ENCODE measurements at regions not wholly inside any gene's neighbourhood (a gene's known extent, or its start where the extent isn't known, plus 50 kb on each side); places are given as distances from the start of the nearest gene placed in this dataset.

DNA sequence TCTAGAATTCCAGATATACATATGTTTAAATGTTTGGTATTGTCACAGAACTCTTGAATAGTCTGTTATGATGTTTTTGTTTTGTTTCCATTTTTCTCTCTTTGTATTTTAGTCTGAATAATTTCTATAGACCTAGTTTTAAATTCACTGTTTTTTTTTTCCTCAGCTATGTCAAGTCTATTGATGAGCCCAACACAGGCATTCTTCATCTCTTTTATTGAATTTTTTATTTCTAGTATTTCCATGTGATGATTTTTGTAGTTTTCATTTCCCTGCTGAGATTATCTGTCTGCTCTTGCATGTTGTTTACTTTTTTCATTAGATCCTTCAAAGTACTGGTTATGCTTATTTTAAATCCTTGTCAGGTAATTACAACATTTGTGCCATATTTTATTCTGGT is 254.7 kb downstream of the C1D start:
- TF ChIP-seq CTCF (IDR thresholded peaks at IDR 0.05), result no peak

GRCh38 chr2:67812682-67813081 is 250.1 kb downstream of the C1D start:
- TF ChIP-seq CTCF (IDR thresholded peaks at IDR 0.05), result no peak

DNA sequence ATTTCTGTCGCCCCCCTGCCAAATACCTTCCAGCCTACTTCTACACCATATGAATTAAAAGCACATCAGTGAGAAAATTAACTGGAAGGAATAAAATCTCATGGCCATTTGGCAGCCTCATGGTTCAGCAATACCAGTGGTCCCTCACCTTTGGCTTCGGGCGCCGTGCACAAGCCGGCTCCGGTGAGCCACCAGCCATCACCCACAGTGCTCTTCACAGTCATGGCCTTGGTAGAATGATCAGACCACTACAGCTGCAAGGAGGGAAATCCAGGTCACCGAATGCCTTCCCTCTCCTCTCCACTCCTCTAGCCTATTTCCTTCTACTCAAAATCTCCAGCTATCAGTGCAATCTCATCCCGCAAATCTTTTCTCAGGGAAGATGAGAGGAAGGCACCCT is 239.1 kb downstream of the C1D start:
- no peak for TF ChIP-seq CTCF (IDR thresholded peaks at IDR 0.05)

- TF ChIP-seq CTCF (IDR thresholded peaks at IDR 0.05), result no peak
These were observed 238.6 kb downstream of the C1D start for GRCh38 chr2:67824186-67824585.

DNA sequence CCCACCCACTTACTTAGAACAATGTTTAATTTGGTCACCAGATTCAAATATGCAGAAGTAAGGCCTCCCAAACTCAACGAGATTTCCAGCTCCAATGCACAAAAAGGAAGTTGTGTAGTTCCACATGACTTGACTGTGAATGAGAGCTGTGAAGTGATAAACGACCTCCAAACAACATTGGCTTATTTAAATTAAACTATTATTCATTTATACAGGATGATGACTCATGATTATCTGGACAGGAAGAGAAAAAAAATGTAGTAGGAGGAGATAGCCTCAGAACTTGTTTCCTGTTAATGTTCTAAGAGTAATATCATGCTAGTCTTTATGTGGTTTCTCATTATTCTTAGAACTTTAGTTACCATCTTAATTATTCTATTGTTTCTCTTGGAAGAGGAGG is 237.3 kb downstream of the C1D start:
- no peak for TF ChIP-seq CTCF (IDR thresholded peaks at IDR 0.05)

DNA sequence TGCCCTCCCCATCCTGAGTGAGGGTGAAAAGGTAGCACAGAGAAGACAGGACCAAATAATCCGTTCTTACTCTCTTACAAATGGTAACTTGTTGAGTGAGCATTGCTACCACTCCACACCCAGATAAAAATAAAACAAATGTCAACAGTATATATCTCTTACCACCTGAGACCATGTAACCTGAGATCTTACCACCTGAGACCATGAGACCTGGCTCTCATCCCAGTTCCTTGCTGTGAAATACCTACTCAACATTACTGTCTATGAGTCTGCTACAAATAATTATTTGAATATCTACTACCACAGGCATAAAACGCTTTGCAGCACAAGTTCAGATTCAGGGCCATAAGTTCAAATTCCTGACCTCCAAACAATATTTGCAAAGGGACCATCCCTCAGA is 234.7 kb downstream of the C1D start:
- no peak for TF ChIP-seq CTCF (IDR thresholded peaks at IDR 0.05)

- TF ChIP-seq CTCF (IDR thresholded peaks at IDR 0.05), result no peak
These were observed 233.3 kb downstream of the C1D start for GRCh38 chr2:67829470-67829869.

DNA sequence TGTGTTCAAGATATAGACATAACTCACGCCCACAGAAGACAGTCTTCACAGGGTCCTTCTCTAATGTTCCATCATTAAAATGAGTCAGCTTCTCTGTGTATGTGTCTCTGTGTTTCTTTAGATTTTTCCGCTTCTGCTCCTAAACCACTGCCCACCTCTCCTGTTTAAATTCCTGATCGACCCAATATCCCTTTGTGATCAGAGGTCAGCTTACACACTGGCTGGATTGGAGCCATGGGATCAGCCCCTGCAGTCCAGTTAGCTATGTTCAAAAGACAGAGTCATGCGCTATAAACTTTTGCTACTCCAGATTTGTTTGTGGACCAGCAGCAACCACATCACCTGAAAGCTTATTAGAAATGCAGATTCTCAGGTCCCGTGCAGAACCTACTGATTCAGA is 229.2 kb downstream of the C1D start:
- TF ChIP-seq CTCF (IDR thresholded peaks at IDR 0.05), result no peak
